ENCODE measurements at regions not wholly inside any gene's neighbourhood (a gene's known extent, or its start where the extent isn't known, plus 50 kb on each side); places are given as distances from the start of the nearest gene placed in this dataset.
"Not testable (repeated sequence)": the region's sequence is repeated elsewhere in the genome, so short reads cannot be mapped to it uniquely, and the experiment has no call there.

DNA sequence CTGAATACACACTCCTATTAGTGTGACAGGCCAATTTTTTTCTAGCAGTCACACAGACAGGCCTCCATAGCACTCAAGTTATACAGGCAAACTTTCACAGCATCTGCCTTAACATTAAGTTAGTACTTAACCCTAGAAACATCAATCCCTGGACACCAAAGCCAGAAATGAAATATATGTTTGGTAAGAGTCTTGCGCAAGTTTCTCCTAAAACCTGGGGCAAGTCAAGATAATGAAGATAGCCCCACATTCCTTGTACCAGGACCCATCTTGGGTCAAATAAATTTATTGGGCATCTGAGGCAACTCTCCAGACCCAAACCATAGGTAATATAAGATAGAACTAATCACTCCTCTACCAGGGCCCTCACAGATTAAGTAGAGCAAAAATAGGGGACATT lies 70.8 kb upstream of the ZNF92 start:
- WGBS, 2 donors = 97 to 100% methylated on average over 1 of the region's 1 CpG

DNA sequence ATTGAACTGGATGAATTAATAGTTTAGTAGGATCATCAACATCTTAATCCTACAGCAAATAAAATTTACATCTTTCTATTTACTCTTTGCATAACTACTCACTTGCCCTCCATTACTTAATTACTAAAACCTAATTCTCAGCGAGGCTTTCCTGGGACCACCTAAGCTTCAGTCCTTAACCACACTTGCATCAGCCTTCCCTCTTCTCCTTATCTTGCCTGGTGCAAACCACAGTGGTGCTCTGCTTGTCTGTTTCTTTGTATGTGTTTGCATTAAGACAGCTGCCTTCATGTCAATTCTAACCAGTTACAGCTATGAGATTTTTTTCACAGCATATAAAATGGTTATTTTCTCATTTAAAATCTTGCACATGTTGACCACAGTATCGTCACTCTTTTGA lies 72.6 kb upstream of the ZNF92 start:
- H3K9me3 ChIP-seq = no peaks in the 10 kb centered on the region
- no peak for FAIRE-seq
- intact Hi-C loops (cut with DNase I) = loop anchor here in 1 of 3 donors (10.0 kb wide), 1 partner anchor 356 kb away; no protein-coding TSS in a partner anchor
- no peaks in the 10 kb centered on the region for H3K4me1 ChIP-seq
- no peak for ATAC-seq
- no peak overlapping the region for H3K27ac ChIP-seq
- H3K27me3 ChIP-seq = peaks cover 0 to 4% (median 0%) of the 10 kb centered on the region in 4 donors
- no peak overlapping the region for H3K4me3 ChIP-seq
- 33 to 49% methylated on average over 2 of the region's 2 CpGs for WGBS, 2 donors
- H3K36me3 ChIP-seq = no peaks in the 10 kb centered on the region
- DNase-seq = no peak
- no peak for TF ChIP-seq CTCF (IDR thresholded peaks at IDR 0.05)

More for the DNA sequence above, 70.8 kb upstream of the ZNF92 start:
- peaks cover 0 to 4% (median 0%) of the 10 kb centered on the region in 4 donors for H3K27me3 ChIP-seq
- ATAC-seq (no peak), DNase-seq (no peak), FAIRE-seq (no peak)
- H3K4me3 ChIP-seq = no peak overlapping the region
- peaks cover 0 to under 1% (median 0%) of the 10 kb centered on the region in 3 donors for H3K4me1 ChIP-seq
- no peak for TF ChIP-seq CTCF (IDR thresholded peaks at IDR 0.05)
- H3K9me3 ChIP-seq = no peaks in the 10 kb centered on the region
- intact Hi-C loops (cut with DNase I) = loop anchor here in 1 of 3 donors (10.0 kb wide), 1 partner anchor 358 kb away; no protein-coding TSS in a partner anchor
- no peak overlapping the region for H3K27ac ChIP-seq
- H3K36me3 ChIP-seq = no peaks in the 10 kb centered on the region

DNA sequence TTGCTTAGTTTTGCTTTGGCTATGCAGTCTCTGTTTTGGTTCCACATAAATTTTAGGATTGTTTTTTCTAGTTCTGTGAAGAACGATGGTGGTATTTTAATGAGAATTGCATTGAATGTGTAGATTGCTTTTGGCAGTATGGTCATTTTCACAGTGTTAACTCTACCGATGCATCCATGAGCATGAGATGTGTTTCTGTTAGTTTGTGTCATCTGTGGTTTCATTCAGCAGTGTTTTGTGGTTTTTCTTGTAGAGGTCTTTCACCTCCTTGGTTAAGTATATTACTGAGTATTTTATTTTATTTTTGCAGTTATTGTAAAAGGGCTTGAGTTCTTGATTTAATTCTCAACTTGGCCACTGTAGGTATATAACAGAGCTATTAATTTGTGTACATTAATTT lies 78.2 kb upstream of the ZNF92 start:
- WGBS, 2 donors = 72 to 87% methylated on average over 2 of the region's 2 CpGs
- no peak for FAIRE-seq

DNA sequence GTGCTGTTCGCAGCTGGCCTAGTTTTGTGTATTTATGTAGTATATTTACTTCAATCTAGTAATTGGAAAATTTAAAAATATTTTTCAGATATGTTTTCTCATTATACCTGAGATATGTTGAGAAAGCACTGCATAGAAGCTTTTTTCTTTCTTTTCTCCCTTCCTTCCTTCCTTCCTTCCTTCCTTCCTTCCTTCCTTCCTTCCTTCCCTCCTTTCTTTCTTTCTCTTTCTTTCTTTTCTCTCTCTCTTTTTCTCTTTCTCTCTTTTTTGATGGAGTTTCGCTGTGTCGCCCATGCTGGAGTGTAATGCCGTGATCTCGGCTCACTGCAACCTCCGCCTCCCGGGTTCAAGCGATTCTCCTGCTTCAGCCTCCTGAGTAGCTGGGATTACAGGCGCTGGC lies 83.3 kb upstream of the ZNF92 start:
- H3K27me3 ChIP-seq; H3K4me3 ChIP-seq; H3K4me1 ChIP-seq; FAIRE-seq; ATAC-seq; DNase-seq; intact Hi-C loops (cut with DNase I); H3K27ac ChIP-seq; H3K9me3 ChIP-seq; H3K36me3 ChIP-seq: not testable (repeated sequence)
- 90 to 95% methylated on average over 9 of the region's 9 CpGs for WGBS, 2 donors

More for the DNA sequence above, 78.2 kb upstream of the ZNF92 start:
- DNase-seq (no peak), ATAC-seq (no peak)
- intact Hi-C loops (cut with DNase I) = no loop called here
- Histone ChIP-seq H3K27me3 (peaks cover 0 to 4% (median 0%) of the 10 kb centered on the region in 4 donors), H3K4me1 (no peaks in the 10 kb centered on the region), H3K4me3 (no peak overlapping the region), H3K27ac (no peak overlapping the region), H3K9me3 (no peaks in the 10 kb centered on the region), H3K36me3 (no peaks in the 10 kb centered on the region)
- no peak for TF ChIP-seq CTCF (IDR thresholded peaks at IDR 0.05)

DNA sequence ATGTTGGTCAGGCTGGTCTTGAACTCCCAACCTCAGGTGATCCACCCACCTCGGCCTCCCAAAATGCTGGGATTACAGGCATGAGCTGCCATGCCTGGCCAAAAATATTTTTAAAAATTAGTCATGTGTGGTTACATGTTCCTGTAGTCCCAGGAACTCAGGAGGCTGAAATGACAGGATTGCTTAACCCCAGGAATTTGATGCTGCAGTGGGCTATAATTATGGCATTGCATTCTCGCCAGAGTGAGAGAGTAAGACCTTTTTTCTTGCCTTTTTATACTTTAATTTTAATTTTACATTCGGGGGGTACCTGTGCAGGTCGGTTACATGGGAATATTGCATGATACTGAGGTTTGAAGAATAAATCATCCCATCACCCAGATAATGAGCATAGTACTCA lies 86.6 kb upstream of the ZNF92 start:
- no peak for TF ChIP-seq CTCF (IDR thresholded peaks at IDR 0.05)
- Histone ChIP-seq H3K4me1 (no peaks in the 10 kb centered on the region), H3K36me3 (no peaks in the 10 kb centered on the region), H3K27ac (no peak overlapping the region), H3K4me3 (no peak overlapping the region), H3K9me3 (no peaks in the 10 kb centered on the region), H3K27me3 (no peaks in the 10 kb centered on the region)
- ATAC-seq = no peak
- FAIRE-seq = no peak
- 54 to 65% methylated on average over 4 of the region's 4 CpGs for WGBS, 2 donors
- DNase-seq = no peak
- intact Hi-C loops (cut with DNase I) = no loop called here

Data from pancreas (tissue), 10 donors.